ENCODE measurements at regions not wholly inside any gene's neighbourhood (a gene's known extent, or its start where the extent isn't known, plus 50 kb on each side); places are given as distances from the start of the nearest gene placed in this dataset.

- TF ChIP-seq CTCF (IDR thresholded peaks at IDR 0.05) (no peak), POLR2A (IDR thresholded peaks at IDR 0.05) (no peak)
These were observed 132.9 kb upstream of the ANKH start for GRCh38 chr5:15004506-15004905.

Data from upper lobe of left lung (tissue), 4 donors.